Transverse colon (tissue), 3 donors: ENCODE measurements at regions not wholly inside any gene's neighbourhood (a gene's known extent, or its start where the extent isn't known, plus 50 kb on each side); places are given as distances from the start of the nearest gene placed in this dataset.

Experiments used
- EP300 ChIP-seq: sonication (generic); formaldehyde crosslinking; IDR thresholded peaks from one replicate; pipeline ENCODE4 v1.6.1; 2017; ENCODE audit warnings: antibody characterized with exemption, low read depth
- POLR2A ChIP-seq: fragments of 450-650 bp; IDR thresholded peaks from one replicate; pipeline ENCODE4 v1.6.1; 2016; ENCODE audit warnings: antibody characterized with exemption, mild to moderate bottlenecking, moderate library complexity
- TF ChIP-seq, protein P1 (sequence below), 5 experiments: fragments of 200-600 bp in 3 of 5; fragments of 450-650 bp in 2 of 5; sonication (generic) in 3 of 5; IDR thresholded peaks; 1 replicate in 2 of 5; 2 replicates in 3 of 5; pipeline ENCODE4 v1.5.1; 2016 to 2017; ENCODE audit warnings: antibody characterized with exemption in 5 of 5, inconsistent platforms in 3 of 5, mild to moderate bottlenecking in 2 of 5, moderate library complexity in 1 of 5

- TF ChIP-seq, protein P1, sequence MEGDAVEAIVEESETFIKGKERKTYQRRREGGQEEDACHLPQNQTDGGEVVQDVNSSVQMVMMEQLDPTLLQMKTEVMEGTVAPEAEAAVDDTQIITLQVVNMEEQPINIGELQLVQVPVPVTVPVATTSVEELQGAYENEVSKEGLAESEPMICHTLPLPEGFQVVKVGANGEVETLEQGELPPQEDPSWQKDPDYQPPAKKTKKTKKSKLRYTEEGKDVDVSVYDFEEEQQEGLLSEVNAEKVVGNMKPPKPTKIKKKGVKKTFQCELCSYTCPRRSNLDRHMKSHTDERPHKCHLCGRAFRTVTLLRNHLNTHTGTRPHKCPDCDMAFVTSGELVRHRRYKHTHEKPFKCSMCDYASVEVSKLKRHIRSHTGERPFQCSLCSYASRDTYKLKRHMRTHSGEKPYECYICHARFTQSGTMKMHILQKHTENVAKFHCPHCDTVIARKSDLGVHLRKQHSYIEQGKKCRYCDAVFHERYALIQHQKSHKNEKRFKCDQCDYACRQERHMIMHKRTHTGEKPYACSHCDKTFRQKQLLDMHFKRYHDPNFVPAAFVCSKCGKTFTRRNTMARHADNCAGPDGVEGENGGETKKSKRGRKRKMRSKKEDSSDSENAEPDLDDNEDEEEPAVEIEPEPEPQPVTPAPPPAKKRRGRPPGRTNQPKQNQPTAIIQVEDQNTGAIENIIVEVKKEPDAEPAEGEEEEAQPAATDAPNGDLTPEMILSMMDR (IDR thresholded peaks at IDR 0.05) = no peak
- no peak for TF ChIP-seq POLR2A
- no peak for TF ChIP-seq EP300
These were observed 86.1 kb upstream of the HIVEP3 start for GRCh38 chr1:42004860-42005259.
